Gastroesophageal sphincter (tissue), 3 donors: ENCODE measurements at regions not wholly inside any gene's neighbourhood (a gene's known extent, or its start where the extent isn't known, plus 50 kb on each side); places are given as distances from the start of the nearest gene placed in this dataset.

Experiments
- EP300 ChIP-seq: sonication (generic); formaldehyde crosslinking; IDR thresholded peaks from one replicate; pipeline ENCODE4 v1.6.1; 2017; ENCODE audit warnings: antibody characterized with exemption, mild to moderate bottlenecking
- POLR2A ChIP-seq, 2 donors: fragments of 450-650 bp; IDR thresholded peaks; one replicate each; pipeline ENCODE4 v1.6.1; 2017; ENCODE audit warnings: antibody characterized with exemption in 2 of 2, mild to moderate bottlenecking in 2 of 2, moderate library complexity in 1 of 2
- POLR2AphosphoS5 ChIP-seq: sonication (generic); formaldehyde crosslinking; IDR thresholded peaks from one replicate; pipeline ENCODE4 v1.6.1; 2017; ENCODE audit warnings: antibody characterized with exemption
- TF ChIP-seq, protein P1 (sequence below), 4 experiments: fragments of 200-600 bp in 2 of 4; fragments of 450-650 bp in 2 of 4; sonication (generic) in 1 of 4; IDR thresholded peaks; one replicate each; pipeline ENCODE4 v1.5.1; 2017 to 2019; ENCODE audit warnings: antibody characterized with exemption in 4 of 4, mild to moderate bottlenecking in 2 of 4, moderate library complexity in 2 of 4

DNA sequence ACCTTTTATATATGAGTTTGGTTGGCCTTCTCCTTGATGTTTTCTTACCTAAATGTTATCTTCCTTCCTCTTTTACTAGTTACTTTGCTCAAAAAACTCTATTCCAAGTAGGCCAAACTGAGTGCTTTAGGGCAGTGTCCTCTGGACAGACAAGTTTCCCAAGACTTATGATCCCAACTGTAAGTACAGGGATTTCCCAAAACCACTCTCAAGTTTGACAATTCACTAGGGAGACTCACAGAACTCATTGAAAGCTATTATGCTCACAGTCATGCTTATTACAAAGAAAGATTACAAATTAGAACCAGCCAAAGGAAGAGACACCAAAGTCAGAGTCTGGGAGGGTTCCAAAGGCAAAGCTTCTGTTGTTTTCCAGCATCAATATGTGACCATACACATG is 534.2 kb upstream of the ALCAM start:
- TF ChIP-seq POLR2A (IDR thresholded peaks at IDR 0.05), result no peak
- TF ChIP-seq, protein P1, sequence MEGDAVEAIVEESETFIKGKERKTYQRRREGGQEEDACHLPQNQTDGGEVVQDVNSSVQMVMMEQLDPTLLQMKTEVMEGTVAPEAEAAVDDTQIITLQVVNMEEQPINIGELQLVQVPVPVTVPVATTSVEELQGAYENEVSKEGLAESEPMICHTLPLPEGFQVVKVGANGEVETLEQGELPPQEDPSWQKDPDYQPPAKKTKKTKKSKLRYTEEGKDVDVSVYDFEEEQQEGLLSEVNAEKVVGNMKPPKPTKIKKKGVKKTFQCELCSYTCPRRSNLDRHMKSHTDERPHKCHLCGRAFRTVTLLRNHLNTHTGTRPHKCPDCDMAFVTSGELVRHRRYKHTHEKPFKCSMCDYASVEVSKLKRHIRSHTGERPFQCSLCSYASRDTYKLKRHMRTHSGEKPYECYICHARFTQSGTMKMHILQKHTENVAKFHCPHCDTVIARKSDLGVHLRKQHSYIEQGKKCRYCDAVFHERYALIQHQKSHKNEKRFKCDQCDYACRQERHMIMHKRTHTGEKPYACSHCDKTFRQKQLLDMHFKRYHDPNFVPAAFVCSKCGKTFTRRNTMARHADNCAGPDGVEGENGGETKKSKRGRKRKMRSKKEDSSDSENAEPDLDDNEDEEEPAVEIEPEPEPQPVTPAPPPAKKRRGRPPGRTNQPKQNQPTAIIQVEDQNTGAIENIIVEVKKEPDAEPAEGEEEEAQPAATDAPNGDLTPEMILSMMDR (IDR thresholded peaks at IDR 0.05), result no peak
- TF ChIP-seq EP300, result no peak
- no peak for TF ChIP-seq POLR2AphosphoS5
